Mucosa of rectum (tissue), 2 donors: ENCODE measurements at regions not wholly inside any gene's neighbourhood (a gene's known extent, or its start where the extent isn't known, plus 50 kb on each side); places are given as distances from the start of the nearest gene placed in this dataset.
"Not testable (repeated sequence)": the region's sequence is repeated elsewhere in the genome, so short reads cannot be mapped to it uniquely, and the experiment has no call there.

Experiments
- H3K27ac ChIP-seq, 2 donors: one replicate each; pipeline ENCODE4 v1.7.0; 2013; ENCODE audit warnings: inconsistent platforms in 2 of 2, low read depth in 2 of 2, low read length in 2 of 2
- H3K27me3 ChIP-seq, 2 donors: one replicate each; pipeline ENCODE4 v1.7.0; 2013; ENCODE audit warnings: low read length in 2 of 2; ENCODE audit not compliant: control insufficient read depth in 2 of 2, insufficient read depth in 2 of 2
- H3K36me3 ChIP-seq, 2 donors: one replicate each; pipeline ENCODE4 v1.7.0; 2013; ENCODE audit warnings: low read length in 2 of 2; ENCODE audit not compliant: control insufficient read depth in 2 of 2, insufficient read depth in 2 of 2
- H3K4me1 ChIP-seq, 2 donors: one replicate each; pipeline ENCODE4 v1.7.0; 2013; ENCODE audit warnings: low read length in 2 of 2, mild to moderate bottlenecking in 1 of 2; ENCODE audit not compliant: control insufficient read depth in 2 of 2, insufficient read depth in 2 of 2
- H3K4me3 ChIP-seq, 2 donors: one replicate each; pipeline ENCODE4 v1.7.0; 2013; ENCODE audit warnings: low read length in 2 of 2
- H3K9ac ChIP-seq, 2 donors: one replicate each; pipeline ENCODE4 v1.7.0; 2013; ENCODE audit warnings: low read length in 2 of 2, low read depth in 1 of 2, mild to moderate bottlenecking in 1 of 2
- H3K9me3 ChIP-seq, 2 donors: one replicate each; pipeline ENCODE4 v1.7.0; 2013; ENCODE audit warnings: low read length in 2 of 2; ENCODE audit not compliant: control insufficient read depth in 2 of 2
- donor health status: healthy.
- donor health status: Normal muscosa, but diverticular disease.

- no peaks in the 10 kb centered on the region for H3K4me1 ChIP-seq
- H3K9ac ChIP-seq, result no peak overlapping the region
- H3K36me3 ChIP-seq, result no peaks in the 10 kb centered on the region
- peaks cover 0 to 3% of the 10 kb centered on the region in 2 donors for H3K27me3 ChIP-seq
- no peak overlapping the region for H3K27ac ChIP-seq
- no peaks in the 10 kb centered on the region for H3K9me3 ChIP-seq
- no peak overlapping the region for H3K4me3 ChIP-seq
Observed at GRCh38 chr11:69205743-69206612, 50.2 kb downstream of the SMIM38 start.

GRCh38 chr11:69206613-69206965 lies 50.9 kb downstream of the SMIM38 start:
- H3K9ac ChIP-seq, H3K9me3 ChIP-seq, H3K4me1 ChIP-seq, H3K36me3 ChIP-seq, H3K4me3 ChIP-seq, H3K27ac ChIP-seq, H3K27me3 ChIP-seq: not testable (repeated sequence)

- peaks cover 0 to 3% of the 10 kb centered on the region in 2 donors for H3K27me3 ChIP-seq
- H3K4me1 ChIP-seq, result no peaks in the 10 kb centered on the region
- no peak overlapping the region for H3K4me3 ChIP-seq
- no peak overlapping the region for H3K9ac ChIP-seq
- no peak overlapping the region for H3K27ac ChIP-seq
- no peaks in the 10 kb centered on the region for H3K9me3 ChIP-seq
- H3K36me3 ChIP-seq, result no peaks in the 10 kb centered on the region
Observed at GRCh38 chr11:69207165-69207889, 51.6 kb downstream of the SMIM38 start.

GRCh38 chr11:69208190-69209037 lies 52.7 kb downstream of the SMIM38 start:
- no peak overlapping the region for H3K4me3 ChIP-seq
- H3K27ac ChIP-seq, result no peak overlapping the region
- H3K27me3 ChIP-seq, result peaks cover 0 to 6% of the 10 kb centered on the region in 2 donors

GRCh38 chr11:69209038-69209350 lies 53.3 kb downstream of the SMIM38 start:
- Histone ChIP-seq H3K9me3 (no peaks in the 10 kb centered on the region), H3K36me3 (no peaks in the 10 kb centered on the region), H3K27ac (no peak overlapping the region), H3K27me3 (peaks cover 0 to 6% of the 10 kb centered on the region in 2 donors), H3K9ac (no peak overlapping the region), H3K4me3 (no peak overlapping the region), H3K4me1 (no peaks in the 10 kb centered on the region)

More at GRCh38 chr11:69208190-69209037, 52.7 kb downstream of the SMIM38 start:
- Histone ChIP-seq H3K9ac (no peak overlapping the region), H3K9me3 (no peaks in the 10 kb centered on the region), H3K4me1 (no peaks in the 10 kb centered on the region), H3K36me3 (no peaks in the 10 kb centered on the region)

- H3K9ac ChIP-seq, result no peak overlapping the region
- H3K27me3 ChIP-seq, result peaks cover 0 to 6% of the 10 kb centered on the region in 2 donors
- H3K36me3 ChIP-seq, result no peaks in the 10 kb centered on the region
- no peaks in the 10 kb centered on the region for H3K4me1 ChIP-seq
- H3K9me3 ChIP-seq, result no peaks in the 10 kb centered on the region
- no peak overlapping the region for H3K27ac ChIP-seq
- H3K4me3 ChIP-seq, result no peak overlapping the region
Observed at GRCh38 chr11:69209421-69210309, 53.9 kb downstream of the SMIM38 start.

- Histone ChIP-seq H3K9ac (no peak overlapping the region), H3K36me3 (no peaks in the 10 kb centered on the region), H3K4me3 (no peak overlapping the region), H3K27ac (no peak overlapping the region), H3K27me3 (peaks cover 0 to 6% of the 10 kb centered on the region in 2 donors), H3K4me1 (no peaks in the 10 kb centered on the region), H3K9me3 (no peaks in the 10 kb centered on the region)
Observed at GRCh38 chr11:69210310-69211035, 54.7 kb downstream of the SMIM38 start.

- Histone ChIP-seq H3K4me1 (peaks cover 0 to 2% of the 10 kb centered on the region in 2 donors), H3K27me3 (peaks cover 0 to 6% of the 10 kb centered on the region in 2 donors), H3K27ac (no peak overlapping the region), H3K4me3 (no peak overlapping the region), H3K9ac (no peak overlapping the region), H3K36me3 (no peaks in the 10 kb centered on the region), H3K9me3 (no peaks in the 10 kb centered on the region)
Observed at GRCh38 chr11:69211540-69211919, 55.8 kb downstream of the SMIM38 start.
